Daoy (cell line): ENCODE measurements at regions not wholly inside any gene's neighbourhood (a gene's known extent, or its start where the extent isn't known, plus 50 kb on each side); places are given as distances from the start of the nearest gene placed in this dataset.

Experiments
- DNase-seq: peaks from one replicate; pipeline ENCODE4 v3.0.0-alpha.2; 2015; ENCODE audit warnings: low read depth

- no peak for DNase-seq
Measured at GRCh38 chr3:107067421-107067820, 309.8 kb upstream of the CCDC54 start.

GRCh38 chr3:107068980-107069379 lies 308.3 kb upstream of the CCDC54 start:
- DNase-seq, result peak; percentile 85

GRCh38 chr3:107076946-107077345 lies 300.3 kb upstream of the CCDC54 start:
- DNase-seq, result no peak

GRCh38 chr3:107077391-107077790 lies 299.8 kb upstream of the CCDC54 start:
- no peak for DNase-seq

GRCh38 chr3:107082527-107082926 lies 294.7 kb upstream of the CCDC54 start:
- no peak for DNase-seq

GRCh38 chr3:107085261-107085660 lies 292.0 kb upstream of the CCDC54 start:
- DNase-seq, result no peak

GRCh38 chr3:107092121-107092520 lies 285.1 kb upstream of the CCDC54 start:
- DNase-seq, result no peak

GRCh38 chr3:107098864-107099263 lies 278.4 kb upstream of the CCDC54 start:
- DNase-seq, result no peak

- no peak for DNase-seq
Measured at GRCh38 chr3:107100137-107100536, 277.1 kb upstream of the CCDC54 start.

- no peak for DNase-seq
Measured at GRCh38 chr3:107100573-107100972, 276.7 kb upstream of the CCDC54 start.

- DNase-seq, result no peak
Measured at GRCh38 chr3:107103786-107104185, 273.5 kb upstream of the CCDC54 start.

- peak; percentile 54 for DNase-seq
Measured at GRCh38 chr3:107106316-107106715, 270.9 kb upstream of the CCDC54 start.

GRCh38 chr3:107106907-107107306 lies 270.3 kb upstream of the CCDC54 start:
- no peak for DNase-seq

GRCh38 chr3:107110596-107111305 lies 266.5 kb upstream of the CCDC54 start:
- no peak for DNase-seq

- no peak for DNase-seq
Measured at GRCh38 chr3:107111872-107112271, 265.4 kb upstream of the CCDC54 start.

- DNase-seq, result no peak
Measured at GRCh38 chr3:107112356-107112755, 264.9 kb upstream of the CCDC54 start.

- no peak for DNase-seq
Measured at GRCh38 chr3:107116251-107116650, 261.0 kb upstream of the CCDC54 start.

- DNase-seq, result no peak
Measured at GRCh38 chr3:107117156-107117555, 260.1 kb upstream of the CCDC54 start.

- peak; percentile 75 for DNase-seq
Measured at GRCh38 chr3:107117922-107118536, 259.2 kb upstream of the CCDC54 start.

GRCh38 chr3:107124885-107125284 lies 252.4 kb upstream of the CCDC54 start:
- DNase-seq, result peak; percentile 54

GRCh38 chr3:107128946-107129345 lies 248.3 kb upstream of the CCDC54 start:
- DNase-seq, result no peak

- no peak for DNase-seq
Measured at GRCh38 chr3:107130089-107130700, 247.0 kb upstream of the CCDC54 start.

- DNase-seq, result peak; percentile 7
Measured at GRCh38 chr3:107132674-107133073, 244.6 kb upstream of the CCDC54 start.
